IMR-90 (cell line): ENCODE measurements at regions not wholly inside any gene's neighbourhood (a gene's known extent, or its start where the extent isn't known, plus 50 kb on each side); places are given as distances from the start of the nearest gene placed in this dataset.

Experiments used
- ATAC-seq: fragments of 200-7000 bp; cut with Tn5 transposase; 2 replicates; pipeline ENCODE4 v1.9.1; 2020; ENCODE audit warnings: low read depth, mild to moderate bottlenecking, moderate library complexity
- BruUV-seq: library from RNA; stranded (reverse); fragments of 400-500 nt; replicated peaks from 2 replicates; lab custom pipeline; 2021; lab: Mats Ljungman, UMichigan
- CTCF ChIA-PET: fragments of 300-600 bp; formaldehyde crosslinking; extraction: SDS; loops from one replicate; lab custom pipeline; 2021; ENCODE audit warnings: antibody characterized with exemption; lab: Yijun Ruan, JAX
- POLR2A ChIA-PET: fragments of 300-600 bp; sonication (Branson Sonifier 250); formaldehyde crosslinking; loops from one replicate; lab custom pipeline; 2022; ENCODE audit warnings: antibody characterized with exemption; ENCODE audit not compliant: unreplicated experiment; lab: Charles Lee
- DNase-seq: peaks from one replicate; pipeline ENCODE4 v3.0.0; 2013
- H2AFZ ChIP-seq: replicated peaks from 2 replicates; pipeline ENCODE3; 2013; ENCODE audit warnings: low read length, mild to moderate bottlenecking; ENCODE audit not compliant: poor library complexity
- H2AK5ac ChIP-seq: 2 replicates; pipeline ENCODE4 v1.6.1; 2013; ENCODE audit warnings: low read depth, low read length, inconsistent platforms
- H2AK9ac ChIP-seq: replicated peaks from 2 replicates; pipeline ENCODE3; 2013; ENCODE audit warnings: mild to moderate bottlenecking, low read depth, low read length, moderate library complexity; ENCODE audit not compliant: poor library complexity
- H2BK120ac ChIP-seq: 2 replicates; pipeline ENCODE4 v1.6.1; 2013; ENCODE audit warnings: low read depth, low read length, inconsistent platforms
- H2BK15ac ChIP-seq: 3 replicates; pipeline ENCODE4 v1.6.1; 2013; ENCODE audit warnings: low read depth, low read length, inconsistent platforms
- H2BK20ac ChIP-seq: 2 replicates; pipeline ENCODE4 v1.6.1; 2013; ENCODE audit warnings: low read depth, mild to moderate bottlenecking, inconsistent platforms, low read length, moderate library complexity
- H2BK5ac ChIP-seq: 2 replicates; pipeline ENCODE4 v1.6.1; 2013; ENCODE audit warnings: mild to moderate bottlenecking, low read depth, low read length, inconsistent platforms; ENCODE audit not compliant: poor library complexity, severe bottlenecking
- H3K14ac ChIP-seq: replicated peaks from 2 replicates; pipeline ENCODE4 v1.6.1; 2013; ENCODE audit warnings: low read depth, low read length, inconsistent platforms
- H3K18ac ChIP-seq: 2 replicates; pipeline ENCODE4 v1.6.1; 2013; ENCODE audit warnings: low read depth, low read length, control low read depth
- H3K23ac ChIP-seq: 2 replicates; pipeline ENCODE4 v1.6.1; 2013; ENCODE audit warnings: low read depth, low read length, inconsistent platforms
- H3K27ac ChIP-seq: 2 replicates; pipeline ENCODE4 v1.5.1; 2013; ENCODE audit warnings: mild to moderate bottlenecking, control low read depth, low read length; ENCODE audit not compliant: insufficient read depth
- H3K27me3 ChIP-seq: 2 replicates; pipeline ENCODE4 v1.6.1; 2013; ENCODE audit warnings: low read length; ENCODE audit not compliant: control insufficient read depth, insufficient read depth
- H3K36me3 ChIP-seq: 2 replicates; pipeline ENCODE4 v1.6.1; 2013; ENCODE audit warnings: low read length, mixed read lengths; ENCODE audit not compliant: control insufficient read depth, insufficient read depth
- H3K4ac ChIP-seq: 2 replicates; pipeline ENCODE4 v1.6.1; 2013; ENCODE audit warnings: low read depth, low read length, inconsistent platforms
- H3K4me1 ChIP-seq: 2 replicates; pipeline ENCODE4 v1.6.1; 2013; ENCODE audit warnings: low read length, mixed read lengths; ENCODE audit not compliant: control insufficient read depth, insufficient read depth
- H3K4me2 ChIP-seq: 2 replicates; pipeline ENCODE4 v1.6.1; 2013; ENCODE audit warnings: low read depth, mild to moderate bottlenecking, control low read depth, low read length, moderate library complexity
- H3K4me3 ChIP-seq: 2 replicates; pipeline ENCODE4 v1.5.1; 2013; ENCODE audit warnings: low read depth, mild to moderate bottlenecking, control low read depth, low read length, moderate library complexity; ENCODE audit not compliant: insufficient read depth
- H3K56ac ChIP-seq: 2 replicates; pipeline ENCODE4 v1.6.1; 2013; ENCODE audit warnings: low read length, inconsistent platforms; ENCODE audit not compliant: insufficient read depth; ENCODE audit errors: extremely low read depth
- H3K79me1 ChIP-seq, 2 experiments: 2 replicates each; pipeline ENCODE4 v1.6.1; 2013; ENCODE audit warnings: low read length in 2 of 2, inconsistent platforms in 1 of 2, low read depth in 1 of 2
- H3K9ac ChIP-seq: 2 replicates; pipeline ENCODE4 v1.6.1; 2013; ENCODE audit warnings: low read depth, low read length, control low read depth
- H3K9me1 ChIP-seq: 2 replicates; pipeline ENCODE4 v1.6.1; 2013; ENCODE audit warnings: low read length, inconsistent platforms; ENCODE audit not compliant: insufficient read depth
- H3K9me3 ChIP-seq: 2 replicates; pipeline ENCODE4 v1.6.1; 2013; ENCODE audit warnings: low read length; ENCODE audit not compliant: control insufficient read depth, insufficient read depth
- H4K20me1 ChIP-seq: 2 replicates; pipeline ENCODE4 v1.6.1; 2013; ENCODE audit warnings: low read length, inconsistent platforms; ENCODE audit not compliant: insufficient read depth
- H4K5ac ChIP-seq: 2 replicates; pipeline ENCODE4 v1.6.1; 2013; ENCODE audit warnings: mild to moderate bottlenecking, low read depth, low read length, control low read depth
- H4K8ac ChIP-seq, 2 experiments: 2 replicates each; pipeline ENCODE4 v1.6.1; 2013; ENCODE audit warnings: low read depth in 2 of 2, low read length in 2 of 2, control low read depth in 1 of 2, inconsistent platforms in 1 of 2
- H4K91ac ChIP-seq: 2 replicates; pipeline ENCODE4 v1.6.1; 2013; ENCODE audit warnings: low read depth, low read length, inconsistent platforms; ENCODE audit not compliant: insufficient read depth
- CEBPB ChIP-seq: IDR thresholded peaks from 2 replicates; pipeline ENCODE4 v1.6.1; 2012; ENCODE audit warnings: low read depth, low read length, improper control_type of control experiment
- RAD21 ChIP-seq: IDR thresholded peaks from 2 replicates; pipeline ENCODE4 v1.6.1; 2012; ENCODE audit warnings: low read length, improper control_type of control experiment
- RCOR1 ChIP-seq: IDR thresholded peaks from 2 replicates; pipeline ENCODE4 v1.6.1; 2012; ENCODE audit warnings: mild to moderate bottlenecking, low read length, improper control_type of control experiment; ENCODE audit not compliant: insufficient replicate concordance
- RFX5 ChIP-seq: IDR thresholded peaks from 2 replicates; pipeline ENCODE4 v1.8.0; 2012; ENCODE audit warnings: low read depth, mild to moderate bottlenecking, low read length, moderate library complexity
- WGBS, 2 experiments: methylation state at CpG; one replicate each; pipeline versions ENCODE4 v1.1.5 to v1.1.7; 2013; ENCODE audit warnings: missing lambda C conversion rate in 2 of 2; ENCODE audit not compliant: insufficient read length in 1 of 2; ENCODE audit errors: extremely low coverage in 2 of 2; 5-methylcytosine and 5-hydroxymethylcytosine counted together
- dilution Hi-C: fragments of 300-500 bp; cut with HindIII; formaldehyde crosslinking; loops from one replicate; pipeline ENCODE4 v1.14.3; 2018; ENCODE audit warnings: low sequenced_read_pairs; ENCODE audit not compliant: unreplicated experiment
- in situ Hi-C: fragments of 300-500 bp; cut with MboI; formaldehyde crosslinking; loops from 3 replicates; pipeline ENCODE4 v1.14.3; 2019; ENCODE audit warnings: low sequenced_read_pairs, inconsistent platforms, mixed read lengths
- intact Hi-C: fragments of 100-400 bp; cut with micrococcal nuclease; formaldehyde crosslinking; loops from 2 replicates; pipeline ENCODE4 v1.10.0; 2022

- Histone ChIP-seq H2AFZ (no peak overlapping the region), H3K23ac (no peak overlapping the region), H4K20me1 (no peaks in the 10 kb centered on the region), H4K8ac (no peak overlapping the region), H3K9me1 (no peaks in the 10 kb centered on the region), H2AK9ac (no peak overlapping the region), H3K4me2 (no peak overlapping the region), H2BK5ac (no peak overlapping the region), H3K79me1 (no peaks in the 10 kb centered on the region), H3K4ac (no peak overlapping the region), H3K27ac (no peak overlapping the region), H4K91ac (no peak overlapping the region), H2BK20ac (no peak overlapping the region), H3K9ac (no peak overlapping the region), H3K56ac (no peak overlapping the region), H2BK15ac (no peak overlapping the region), H3K9me3 (no peaks in the 10 kb centered on the region; the same call in 1 of the 2 replicates), H2BK120ac (no peak overlapping the region), H4K5ac (no peak overlapping the region), H3K14ac (no peak overlapping the region), H3K18ac (no peak overlapping the region), H3K4me3 (no peak overlapping the region), H3K4me1 (no peaks in the 10 kb centered on the region), H3K27me3 (no peaks in the 10 kb centered on the region), H2AK5ac (no peak overlapping the region), H3K36me3 (no peaks in the 10 kb centered on the region)
- DNase-seq (no peak), ATAC-seq (no peak)
- CTCF ChIA-PET = no interaction called here
- in situ Hi-C loops = no loop called here
- BruUV-seq = no TSS peak
- dilution Hi-C loops = no loop called here
- TF ChIP-seq RAD21 (no peak), RCOR1 (no peak), CEBPB (no peak), RFX5 (no peak)
- intact Hi-C loops = no loop called here
- WGBS, 2 experiments = 100% methylated on average over 1 of the region's 11 CpGs; no CpG with 5 or more reads in 1 of the 2 experiments
- POLR2A ChIA-PET = no interaction called here
These were observed 774.8 kb upstream of the ID2 start for GRCh38 chr2:7907041-7907440.
